ENCODE measurements at regions not wholly inside any gene's neighbourhood (a gene's known extent, or its start where the extent isn't known, plus 50 kb on each side); places are given as distances from the start of the nearest gene placed in this dataset.
"Not testable (repeated sequence)": the region's sequence is repeated elsewhere in the genome, so short reads cannot be mapped to it uniquely, and the experiment has no call there.

DNA sequence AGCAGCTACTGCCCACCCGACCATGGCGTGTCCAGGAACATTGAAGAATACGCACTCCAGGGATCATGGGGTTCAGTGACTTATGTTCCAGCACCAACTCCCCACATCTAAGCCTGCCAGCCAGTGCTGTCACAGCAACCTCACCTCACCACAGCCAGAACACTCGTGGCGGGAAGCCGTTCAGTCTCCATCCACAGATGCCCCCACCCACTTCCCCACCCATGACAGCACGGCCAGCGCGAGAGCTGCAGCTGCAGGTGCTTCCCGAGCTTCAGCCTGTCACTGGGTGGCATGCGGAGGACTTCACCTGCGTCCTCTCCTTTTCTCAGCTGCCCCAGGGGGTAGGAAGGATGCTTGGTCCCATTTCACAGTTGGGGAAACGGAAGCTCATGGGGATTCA lies 50.3 kb downstream of the RBFOX3 start:
- Histone ChIP-seq H3K4me3 (ENCODE audit: low read depth, low read length) (no peak overlapping the region), H3K4me1 (ENCODE audit: insufficient read depth) (no peaks in the 10 kb centered on the region), H3K36me3 (ENCODE audit: insufficient read depth) (no peaks in the 10 kb centered on the region), H3K27ac (ENCODE audit: low read depth) (no peak overlapping the region)
- 87% methylated on average over 13 of the region's 13 CpGs for WGBS
- no peak for DNase-seq (ENCODE audit: extremely low spot score)

DNA sequence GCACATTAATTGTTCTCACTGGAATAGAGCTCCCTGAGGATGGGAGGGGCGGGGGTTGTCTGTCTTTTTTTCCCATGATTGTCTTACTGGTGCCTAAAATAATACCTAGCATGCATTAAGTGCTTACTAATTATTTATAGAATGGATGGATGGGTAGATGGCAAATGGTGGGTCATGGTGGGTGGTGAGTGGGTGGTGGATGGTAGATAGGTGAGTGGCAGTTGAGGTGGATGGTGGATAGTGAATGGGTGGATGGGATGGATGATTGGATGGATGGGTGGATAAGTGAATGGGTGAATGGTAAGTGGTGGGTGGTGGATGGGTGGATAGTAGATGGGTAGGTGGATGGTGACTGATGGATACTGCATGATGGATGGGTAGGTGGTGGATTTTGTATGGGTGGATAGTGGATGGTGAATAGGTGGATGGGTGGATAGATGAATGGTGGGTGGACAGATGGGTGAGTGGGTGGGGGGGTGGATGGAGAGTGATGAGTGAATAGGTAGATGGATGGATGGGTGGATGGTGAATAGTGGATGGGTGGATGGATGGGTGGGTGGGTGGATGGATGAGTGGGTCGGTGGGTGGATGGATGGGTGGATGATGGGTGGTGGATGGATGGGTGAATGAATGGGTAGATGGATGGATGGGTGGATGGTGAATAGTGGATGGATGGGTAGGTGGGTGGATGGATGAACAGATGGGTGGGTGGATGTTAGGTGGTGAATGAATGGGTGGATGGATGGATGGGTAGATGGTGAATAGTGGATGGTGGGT lies 51.6 kb downstream of the RBFOX3 start:
- no peaks in the 10 kb centered on the region for H3K36me3 ChIP-seq (ENCODE audit: insufficient read depth)
- 99% methylated on average over 2 of the region's 2 CpGs for WGBS
- no peak overlapping the region for H3K27ac ChIP-seq (ENCODE audit: low read depth)
- DNase-seq (ENCODE audit: extremely low spot score) = no peak
- no peaks in the 10 kb centered on the region for H3K4me1 ChIP-seq (ENCODE audit: insufficient read depth)
- H3K4me3 ChIP-seq (ENCODE audit: low read depth, low read length) = no peak overlapping the region

DNA sequence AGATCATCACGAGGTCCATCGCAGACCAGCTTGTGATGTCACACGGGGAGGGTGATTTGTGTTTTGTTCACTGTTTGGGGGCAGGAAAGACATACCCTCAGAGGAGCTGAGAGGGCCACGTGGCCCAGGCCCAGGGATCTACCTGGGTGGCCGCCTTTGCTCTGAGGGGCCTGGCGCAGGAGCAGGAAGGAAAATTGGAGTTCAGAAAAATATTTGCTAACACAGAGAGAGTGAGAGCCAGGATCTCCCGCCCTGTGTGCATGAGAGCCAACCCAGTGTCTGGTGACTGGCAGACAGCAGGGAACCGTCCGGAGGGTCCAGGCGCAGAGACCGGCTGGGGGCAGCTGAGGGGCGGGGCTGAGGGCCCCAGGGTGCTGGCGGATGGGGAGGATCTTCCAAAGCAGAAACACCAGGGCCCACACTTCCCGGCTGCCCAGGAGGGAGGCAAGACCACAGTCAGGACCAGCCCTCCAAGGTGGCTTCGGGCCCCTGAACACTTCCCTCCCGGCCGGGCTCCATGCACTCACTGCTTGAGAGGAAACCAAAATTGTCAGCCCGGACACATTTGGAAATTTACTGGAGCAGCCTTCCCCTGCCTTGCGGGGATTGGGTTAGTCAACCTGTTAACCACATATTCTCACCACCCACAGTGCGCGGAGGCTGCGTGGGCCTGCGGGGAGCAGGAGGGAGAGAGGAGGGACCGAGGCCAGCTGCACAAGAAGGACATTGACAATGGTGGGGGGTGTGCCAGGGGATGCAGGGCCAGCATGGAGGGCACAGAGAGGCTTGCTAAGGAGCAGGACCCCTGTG lies 52.6 kb downstream of the RBFOX3 start:
- WGBS = 50% methylated on average over 24 of the region's 24 CpGs
- Histone ChIP-seq H3K4me1 (ENCODE audit: insufficient read depth) (no peaks in the 10 kb centered on the region), H3K27ac (ENCODE audit: low read depth) (no peak overlapping the region), H3K36me3 (ENCODE audit: insufficient read depth) (no peaks in the 10 kb centered on the region), H3K4me3 (ENCODE audit: low read depth, low read length) (no peak overlapping the region)
- DNase-seq (ENCODE audit: extremely low spot score) = no peak

DNA sequence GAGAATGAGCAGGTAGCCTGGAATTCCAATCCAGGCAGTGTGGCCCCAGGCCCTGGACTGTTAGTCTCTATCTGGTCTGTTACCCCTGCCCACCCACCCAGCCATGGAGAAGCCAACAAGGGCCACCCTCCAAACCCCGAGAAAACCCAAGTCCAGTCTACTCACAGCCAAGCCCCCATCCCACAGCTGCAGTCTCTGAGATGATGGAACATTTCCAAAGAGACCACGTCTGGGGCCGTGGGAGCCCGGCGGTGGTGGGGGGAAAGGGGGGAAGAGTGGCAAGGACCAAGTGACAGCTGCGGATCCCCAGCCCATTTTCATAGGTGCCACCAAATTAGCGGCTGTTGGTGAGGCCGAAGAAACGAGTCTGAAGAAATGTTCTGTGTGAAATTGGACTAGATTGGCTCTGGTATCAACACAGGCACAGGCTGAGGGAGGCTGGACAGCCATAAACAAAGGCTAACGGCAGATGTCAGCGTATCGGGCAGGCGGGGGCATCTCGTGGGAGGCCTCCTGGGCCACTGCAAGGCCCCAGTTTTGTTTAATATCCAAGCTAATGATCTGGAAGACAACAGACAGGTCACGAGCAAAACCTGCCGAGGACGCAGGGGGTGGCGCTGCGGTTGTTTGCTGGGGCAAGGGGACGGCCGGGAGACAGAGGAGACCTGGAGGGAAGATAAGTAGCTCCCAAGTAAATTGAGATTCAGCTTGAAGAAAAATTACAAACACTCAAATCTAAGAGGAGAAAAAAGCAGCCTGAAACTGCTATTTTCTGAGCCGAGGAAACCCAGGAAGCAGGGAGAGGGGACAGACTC lies 53.4 kb downstream of the RBFOX3 start:
- no peak for DNase-seq (ENCODE audit: extremely low spot score)

DNA sequence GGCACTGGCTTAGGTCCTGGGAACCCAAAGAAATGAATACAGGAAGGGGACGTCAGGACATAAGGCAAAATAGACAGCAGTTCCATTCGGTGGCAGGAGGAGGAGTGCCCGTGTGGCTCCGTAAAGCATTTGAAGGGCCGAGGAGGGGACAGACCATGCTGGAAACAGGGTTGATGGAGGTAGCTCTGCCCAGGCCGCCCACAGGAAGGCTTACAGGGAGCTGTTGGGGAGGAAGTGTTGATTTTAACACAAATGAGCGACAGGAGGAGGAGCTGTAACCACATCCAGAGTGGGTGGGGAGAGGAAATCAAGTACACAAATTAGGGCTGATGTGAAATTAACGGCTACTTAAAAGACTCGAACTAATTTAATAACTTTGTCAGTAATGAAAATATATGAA lies 54.6 kb downstream of the RBFOX3 start:
- Histone ChIP-seq H3K36me3 (ENCODE audit: insufficient read depth) (no peaks in the 10 kb centered on the region), H3K4me1 (ENCODE audit: insufficient read depth) (no peaks in the 10 kb centered on the region), H3K27ac (ENCODE audit: low read depth) (no peak overlapping the region), H3K4me3 (ENCODE audit: low read depth, low read length) (no peak overlapping the region)
- DNase-seq (ENCODE audit: extremely low spot score) = no peak
- WGBS = 67% methylated on average over 9 of the region's 9 CpGs

More for the DNA sequence above, 53.4 kb downstream of the RBFOX3 start:
- no peak overlapping the region for H3K4me3 ChIP-seq (ENCODE audit: low read depth, low read length)
- no peaks in the 10 kb centered on the region for H3K4me1 ChIP-seq (ENCODE audit: insufficient read depth)
- H3K36me3 ChIP-seq (ENCODE audit: insufficient read depth) = no peaks in the 10 kb centered on the region
- H3K27ac ChIP-seq (ENCODE audit: low read depth) = no peak overlapping the region
- WGBS = 56% methylated on average over 22 of the region's 22 CpGs

DNA sequence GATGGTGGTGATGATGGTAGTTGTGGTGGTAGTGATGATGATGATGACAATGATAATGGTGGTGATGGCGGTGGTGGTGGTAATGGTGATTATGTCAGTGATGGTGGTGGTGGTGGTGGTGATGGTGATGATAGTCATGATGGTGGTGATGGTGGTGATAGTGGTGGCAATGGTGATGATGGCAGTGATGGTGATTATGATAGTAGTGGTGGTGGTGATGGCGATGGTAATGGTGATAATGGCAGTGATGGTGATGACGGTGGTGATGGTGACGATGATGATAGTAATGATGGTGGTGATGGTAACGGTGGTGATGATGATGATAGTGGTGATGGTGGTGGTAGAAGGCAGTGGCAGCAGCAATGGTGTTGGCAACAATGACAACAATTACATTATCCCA lies 55.3 kb downstream of the RBFOX3 start:
- Histone ChIP-seq H3K36me3 (ENCODE audit: insufficient read depth) (no peaks in the 10 kb centered on the region), H3K4me1 (ENCODE audit: insufficient read depth) (no peaks in the 10 kb centered on the region), H3K4me3 (ENCODE audit: low read depth, low read length) (no peak overlapping the region), H3K27ac (ENCODE audit: low read depth) (no peak overlapping the region)
- WGBS = 93% methylated on average over 5 of the region's 5 CpGs
- DNase-seq (ENCODE audit: extremely low spot score) = no peak

DNA sequence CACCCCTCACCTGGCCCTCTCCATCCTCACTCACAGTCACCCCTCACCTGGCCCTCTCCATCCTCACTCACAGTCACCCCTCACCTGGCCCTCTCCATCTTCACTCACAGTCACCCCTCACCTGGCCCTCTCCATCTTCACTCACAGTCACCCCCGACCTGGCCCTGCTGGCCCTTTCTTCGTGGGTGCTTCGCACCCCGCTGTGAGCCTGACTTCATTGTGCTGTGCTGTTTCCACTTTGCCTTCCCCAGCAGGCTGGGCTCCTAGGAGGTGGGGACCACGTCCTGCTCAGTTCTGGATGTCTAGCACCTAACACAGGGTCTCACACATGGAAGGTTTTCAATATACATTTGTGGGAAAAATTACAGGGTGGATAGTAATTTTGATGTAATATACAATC lies 56.5 kb downstream of the RBFOX3 start:
- not testable (repeated sequence) for H3K36me3 ChIP-seq (ENCODE audit: insufficient read depth); H3K27ac ChIP-seq (ENCODE audit: low read depth); H3K4me1 ChIP-seq (ENCODE audit: insufficient read depth); H3K4me3 ChIP-seq (ENCODE audit: low read depth, low read length); DNase-seq (ENCODE audit: extremely low spot score)
- 86% methylated on average over 5 of the region's 5 CpGs for WGBS

DNA sequence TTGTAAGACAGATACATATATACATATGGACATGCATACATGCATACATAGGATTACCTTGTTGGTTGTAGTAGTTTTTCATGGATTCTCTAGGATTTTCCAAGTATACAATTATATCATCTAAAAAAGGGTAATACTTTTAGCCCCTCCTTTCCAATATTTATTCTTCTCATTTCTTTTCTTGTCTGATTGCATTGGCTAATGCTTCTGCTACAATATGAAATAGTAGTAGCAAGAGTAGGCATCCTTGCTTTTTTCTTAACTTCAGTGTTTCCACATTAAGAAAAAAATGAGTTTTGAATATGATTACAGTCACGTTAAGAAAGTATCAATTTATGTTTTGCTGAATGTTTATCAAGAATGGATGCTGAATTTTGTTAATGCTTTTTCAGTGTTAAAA lies 58.0 kb downstream of the RBFOX3 start:
- DNase-seq (ENCODE audit: extremely low spot score) = no peak
- H3K4me3 ChIP-seq (ENCODE audit: low read depth, low read length) = no peak overlapping the region
- no peaks in the 10 kb centered on the region for H3K36me3 ChIP-seq (ENCODE audit: insufficient read depth)
- 88% methylated on average over 1 of the region's 1 CpG for WGBS
- H3K4me1 ChIP-seq (ENCODE audit: insufficient read depth) = no peaks in the 10 kb centered on the region
- no peak overlapping the region for H3K27ac ChIP-seq (ENCODE audit: low read depth)

DNA sequence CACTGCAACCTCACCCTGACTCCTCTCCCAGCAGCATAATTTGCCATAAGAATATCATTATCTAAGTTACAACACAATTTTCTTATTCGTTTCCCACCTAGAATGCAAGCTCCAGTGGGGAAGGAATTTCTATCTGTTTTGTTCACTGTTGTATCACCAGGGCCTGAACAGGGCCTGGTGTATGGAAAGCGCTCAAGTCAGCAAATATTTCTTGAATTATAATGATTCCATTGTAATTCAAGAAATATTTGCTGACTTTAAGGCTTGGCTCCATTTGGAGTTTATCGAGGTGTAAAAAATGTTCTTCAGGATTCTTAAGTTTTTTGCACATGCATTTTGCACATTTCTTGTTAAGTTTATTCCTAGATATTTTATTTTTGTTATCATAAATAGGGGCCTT lies 58.4 kb downstream of the RBFOX3 start:
- Histone ChIP-seq H3K27ac (ENCODE audit: low read depth) (no peak overlapping the region), H3K36me3 (ENCODE audit: insufficient read depth) (no peaks in the 10 kb centered on the region), H3K4me3 (ENCODE audit: low read depth, low read length) (no peak overlapping the region), H3K4me1 (ENCODE audit: insufficient read depth) (no peaks in the 10 kb centered on the region)
- no peak for DNase-seq (ENCODE audit: extremely low spot score)
- WGBS = 87% methylated on average over 3 of the region's 3 CpGs

DNA sequence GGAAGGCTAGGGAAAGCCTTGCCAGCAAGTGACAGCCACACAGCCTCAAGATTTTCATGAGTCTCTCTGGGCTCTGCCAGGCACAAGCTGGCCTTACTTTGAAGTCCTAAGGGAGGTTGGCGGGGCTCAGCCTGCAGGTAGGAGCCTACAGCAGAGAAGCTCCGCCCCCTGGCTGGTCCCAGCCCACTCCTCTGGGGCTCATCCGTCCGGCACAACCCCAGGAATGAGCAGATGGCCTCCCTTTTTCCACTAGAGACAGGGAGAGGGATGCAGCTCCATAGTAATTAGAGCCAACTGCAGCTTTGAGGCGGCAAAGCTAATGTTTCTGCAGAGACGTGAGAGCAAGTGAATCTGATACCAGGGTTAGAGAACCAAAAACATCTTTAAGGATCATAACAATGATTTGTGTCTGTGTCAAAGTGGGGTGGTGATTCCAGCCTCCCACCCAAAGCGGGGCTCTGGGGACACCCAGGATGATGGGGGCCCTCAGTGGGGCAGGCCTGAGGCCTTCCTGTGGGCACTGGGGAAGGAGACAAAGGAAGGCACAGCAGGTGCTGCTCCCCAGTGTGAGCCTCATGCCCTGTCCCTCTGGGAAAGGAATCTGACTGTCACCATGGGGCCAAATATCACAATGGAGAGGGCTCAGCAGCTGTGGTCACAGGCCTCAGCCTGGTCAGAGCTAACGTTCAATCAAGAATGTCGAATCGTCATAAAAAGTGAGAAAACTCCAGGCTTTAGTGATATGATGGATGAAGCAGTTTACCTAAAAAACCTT lies 61.5 kb downstream of the RBFOX3 start:
- 64% methylated on average over 10 of the region's 10 CpGs for WGBS
- Histone ChIP-seq H3K4me3 (ENCODE audit: low read depth, low read length) (no peak overlapping the region), H3K4me1 (ENCODE audit: insufficient read depth) (no peaks in the 10 kb centered on the region), H3K36me3 (ENCODE audit: insufficient read depth) (no peaks in the 10 kb centered on the region), H3K27ac (ENCODE audit: low read depth) (no peak overlapping the region)
- DNase-seq (ENCODE audit: extremely low spot score) = no peak

DNA sequence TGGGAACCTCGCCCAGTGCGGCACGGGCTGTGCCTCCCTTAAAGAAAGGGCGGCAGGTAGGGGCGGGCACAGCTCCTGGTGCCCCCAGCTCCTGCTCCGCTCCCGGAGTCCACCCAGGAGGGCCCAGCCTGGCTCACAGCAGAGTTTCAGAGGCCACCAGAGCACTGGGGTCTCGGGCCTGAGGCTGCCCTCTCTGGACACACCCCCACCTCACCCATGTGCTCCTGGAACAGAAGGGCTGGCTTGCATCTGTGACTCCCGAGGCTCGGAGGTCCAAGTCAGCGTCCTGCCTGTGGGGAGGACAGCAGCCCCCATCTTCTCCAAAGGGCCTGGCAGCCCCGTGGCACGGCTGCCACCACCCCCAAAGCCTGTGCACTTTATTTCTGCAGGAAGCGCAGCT lies 62.7 kb downstream of the RBFOX3 start:
- no peak for DNase-seq (ENCODE audit: extremely low spot score)
- Histone ChIP-seq H3K4me3 (ENCODE audit: low read depth, low read length) (no peak overlapping the region), H3K4me1 (ENCODE audit: insufficient read depth) (no peaks in the 10 kb centered on the region), H3K36me3 (ENCODE audit: insufficient read depth) (no peaks in the 10 kb centered on the region), H3K27ac (ENCODE audit: low read depth) (no peak overlapping the region)
- WGBS = 82% methylated on average over 14 of the region's 14 CpGs

DNA sequence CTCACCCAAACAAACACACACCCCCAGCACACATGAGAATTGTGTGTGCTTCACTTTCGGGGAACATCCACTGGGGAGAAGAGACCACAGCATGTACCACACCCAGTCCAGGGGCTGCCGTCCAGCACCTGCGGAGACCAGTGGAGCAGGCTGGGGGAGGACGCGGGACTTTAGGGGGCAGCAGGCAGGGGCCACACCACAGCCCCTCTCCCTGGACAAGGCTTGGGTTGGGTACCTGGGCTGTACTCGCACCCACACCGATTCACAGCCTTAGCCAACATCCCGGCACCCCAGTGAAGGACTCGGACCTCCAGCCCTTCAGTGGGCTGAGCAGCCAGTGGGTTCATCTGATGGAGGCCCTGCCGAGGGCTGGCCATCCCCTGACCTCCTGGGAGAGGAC lies 63.3 kb downstream of the RBFOX3 start:
- WGBS = 87% methylated on average over 10 of the region's 10 CpGs
- no peaks in the 10 kb centered on the region for H3K36me3 ChIP-seq (ENCODE audit: insufficient read depth)
- H3K27ac ChIP-seq (ENCODE audit: low read depth) = no peak overlapping the region
- H3K4me1 ChIP-seq (ENCODE audit: insufficient read depth) = no peaks in the 10 kb centered on the region
- no peak overlapping the region for H3K4me3 ChIP-seq (ENCODE audit: low read depth, low read length)
- no peak for DNase-seq (ENCODE audit: extremely low spot score)

DNA sequence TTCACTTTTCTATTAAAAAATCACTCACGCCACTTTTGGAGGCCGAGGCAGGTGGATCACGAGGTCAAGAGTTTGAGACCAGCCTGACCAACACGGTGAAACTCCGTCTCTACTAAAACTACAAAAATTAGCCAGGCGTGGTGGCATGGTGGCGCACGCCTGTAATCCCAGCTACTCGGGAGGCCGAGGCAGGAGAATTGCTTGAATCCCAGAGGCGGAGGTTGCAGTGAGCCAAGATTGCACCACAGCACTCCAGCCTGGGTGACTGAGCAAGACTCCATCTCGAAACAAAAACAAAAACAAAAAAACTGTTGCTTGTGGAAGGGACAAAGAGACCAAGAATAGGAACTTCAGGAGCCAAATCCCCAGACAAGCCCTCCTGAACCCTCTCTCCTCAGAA lies 63.7 kb downstream of the RBFOX3 start:
- H3K27ac ChIP-seq (ENCODE audit: low read depth); H3K4me3 ChIP-seq (ENCODE audit: low read depth, low read length); H3K36me3 ChIP-seq (ENCODE audit: insufficient read depth); DNase-seq (ENCODE audit: extremely low spot score); H3K4me1 ChIP-seq (ENCODE audit: insufficient read depth): not testable (repeated sequence)
- WGBS = 93% methylated on average over 12 of the region's 12 CpGs

All from urinary bladder (tissue), 3 donors.